ENCODE measurements at regions not wholly inside any gene's neighbourhood (a gene's known extent, or its start where the extent isn't known, plus 50 kb on each side); places are given as distances from the start of the nearest gene placed in this dataset.

- H3K9me3 ChIP-seq, result no peaks in the 10 kb centered on the region
- H3K27ac ChIP-seq, result peak overlapping the region; percentile 42
- intact Hi-C loops (cut with DNase I), result no loop called here
- no peaks in the 10 kb centered on the region for H3K4me1 ChIP-seq
- no peak for TF ChIP-seq CTCF (IDR thresholded peaks at IDR 0.05)
- peak; percentile 62 for DNase-seq
- no peaks in the 10 kb centered on the region for H3K36me3 ChIP-seq
- H3K27me3 ChIP-seq, result no peaks in the 10 kb centered on the region
- no peak overlapping the region for H3K9ac ChIP-seq (ENCODE audit: low read depth in 2 of 2, low read length in 2 of 2)
- no peak overlapping the region for H3K4me3 ChIP-seq
These were observed 1342.1 kb upstream of the C9orf72 start for GRCh38 chr9:28915202-28915930.

DNA sequence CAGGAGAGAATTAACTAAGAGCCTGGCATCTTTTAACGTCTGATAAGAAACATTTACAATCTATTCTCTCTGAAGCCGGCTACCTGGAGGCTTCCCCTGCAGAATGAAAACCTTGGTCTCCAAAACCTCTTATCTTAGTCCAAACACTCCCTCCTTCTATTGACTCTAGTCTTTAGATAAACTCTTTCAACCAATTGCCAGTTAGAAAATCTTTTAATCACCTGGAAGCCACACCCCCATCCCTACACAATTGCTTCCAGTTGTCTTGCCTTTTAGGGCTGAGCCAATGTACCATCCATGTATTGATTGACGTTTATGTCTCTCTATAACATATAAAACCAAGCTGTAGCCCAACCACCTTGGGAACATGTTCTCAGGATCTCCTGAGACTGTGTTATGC, 1343.1 kb upstream of the C9orf72 start:
- H3K4me3 ChIP-seq, result no peak overlapping the region
- no peaks in the 10 kb centered on the region for H3K27me3 ChIP-seq
- TF ChIP-seq CTCF (IDR thresholded peaks at IDR 0.05), result no peak
- DNase-seq, result peak; percentile 55
- intact Hi-C loops (cut with DNase I), result no loop called here
- no peaks in the 10 kb centered on the region for H3K9me3 ChIP-seq
- no peaks in the 10 kb centered on the region for H3K4me1 ChIP-seq
- peak overlapping the region; percentile 38 for H3K27ac ChIP-seq
- no peak overlapping the region for H3K9ac ChIP-seq (ENCODE audit: low read depth in 2 of 2, low read length in 2 of 2)
- no peaks in the 10 kb centered on the region for H3K36me3 ChIP-seq

- Histone ChIP-seq H3K36me3 (no peaks in the 10 kb centered on the region), H3K27ac (no peak overlapping the region), H3K4me1 (no peaks in the 10 kb centered on the region), H3K4me3 (no peak overlapping the region), H3K9ac (ENCODE audit: low read depth in 2 of 2, low read length in 2 of 2) (no peak overlapping the region), H3K27me3 (no peaks in the 10 kb centered on the region), H3K9me3 (no peaks in the 10 kb centered on the region)
- intact Hi-C loops (cut with DNase I), result no loop called here
- no peak for TF ChIP-seq CTCF (IDR thresholded peaks at IDR 0.05)
- DNase-seq, result no peak
These were observed 1348.7 kb upstream of the C9orf72 start for GRCh38 chr9:28921857-28922500.

- no peak for DNase-seq
- H3K4me3 ChIP-seq, result no peak overlapping the region
- H3K27me3 ChIP-seq, result no peaks in the 10 kb centered on the region
- H3K36me3 ChIP-seq, result no peaks in the 10 kb centered on the region
- no peak for TF ChIP-seq CTCF (IDR thresholded peaks at IDR 0.05)
- no peaks in the 10 kb centered on the region for H3K4me1 ChIP-seq
- H3K9me3 ChIP-seq, result no peaks in the 10 kb centered on the region
- no peak overlapping the region for H3K27ac ChIP-seq
- no peak overlapping the region for H3K9ac ChIP-seq (ENCODE audit: low read depth in 2 of 2, low read length in 2 of 2)
- intact Hi-C loops (cut with DNase I), result no loop called here
These were observed 1349.6 kb upstream of the C9orf72 start for GRCh38 chr9:28922891-28923290.

DNA sequence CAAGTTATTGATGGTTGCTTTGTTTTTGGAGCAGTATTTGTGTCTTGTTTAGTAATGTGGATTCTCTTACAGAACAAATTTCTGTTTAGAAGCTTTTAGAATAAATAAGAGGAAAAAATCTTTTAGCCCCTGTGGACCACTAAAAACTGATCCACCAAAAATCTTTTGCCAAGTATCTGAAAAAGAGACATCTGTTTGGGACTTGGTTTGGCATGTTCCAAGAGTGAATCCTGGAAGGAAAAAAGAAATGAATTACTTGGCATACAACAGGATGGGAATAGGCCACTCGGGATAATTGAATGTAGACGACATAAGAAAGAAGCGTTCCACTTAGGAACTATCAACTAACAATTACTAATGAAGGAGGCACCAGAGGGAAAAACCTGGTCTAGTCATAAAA, 1350.1 kb upstream of the C9orf72 start:
- no peaks in the 10 kb centered on the region for H3K27me3 ChIP-seq
- no peaks in the 10 kb centered on the region for H3K4me1 ChIP-seq
- H3K36me3 ChIP-seq, result no peaks in the 10 kb centered on the region
- no peak overlapping the region for H3K4me3 ChIP-seq
- no peaks in the 10 kb centered on the region for H3K9me3 ChIP-seq
- intact Hi-C loops (cut with DNase I), result no loop called here
- no peak overlapping the region for H3K27ac ChIP-seq
- H3K9ac ChIP-seq (ENCODE audit: low read depth in 2 of 2, low read length in 2 of 2), result no peak overlapping the region
- no peak for DNase-seq
- no peak for TF ChIP-seq CTCF (IDR thresholded peaks at IDR 0.05)
